IMR-90 (cell line): ENCODE measurements at regions not wholly inside any gene's neighbourhood (a gene's known extent, or its start where the extent isn't known, plus 50 kb on each side); places are given as distances from the start of the nearest gene placed in this dataset.

ENCODE experiments used
- ATAC-seq: fragments of 200-7000 bp; cut with Tn5 transposase; 2 replicates; pipeline ENCODE4 v1.9.1; 2020; ENCODE audit warnings: low read depth, mild to moderate bottlenecking, moderate library complexity
- BruUV-seq: library from RNA; stranded (reverse); fragments of 400-500 nt; replicated peaks from 2 replicates; lab custom pipeline; 2021; lab: Mats Ljungman, UMichigan
- CTCF ChIA-PET: fragments of 300-600 bp; formaldehyde crosslinking; extraction: SDS; loops from one replicate; lab custom pipeline; 2021; ENCODE audit warnings: antibody characterized with exemption; lab: Yijun Ruan, JAX
- POLR2A ChIA-PET: fragments of 300-600 bp; sonication (Branson Sonifier 250); formaldehyde crosslinking; loops from one replicate; lab custom pipeline; 2022; ENCODE audit warnings: antibody characterized with exemption; ENCODE audit not compliant: unreplicated experiment; lab: Charles Lee
- DNase-seq: peaks from one replicate; pipeline ENCODE4 v3.0.0; 2013
- H2AFZ ChIP-seq: replicated peaks from 2 replicates; pipeline ENCODE3; 2013; ENCODE audit warnings: low read length, mild to moderate bottlenecking; ENCODE audit not compliant: poor library complexity
- H2AK5ac ChIP-seq: 2 replicates; pipeline ENCODE4 v1.6.1; 2013; ENCODE audit warnings: low read depth, low read length, inconsistent platforms
- H2AK9ac ChIP-seq: replicated peaks from 2 replicates; pipeline ENCODE3; 2013; ENCODE audit warnings: mild to moderate bottlenecking, low read depth, low read length, moderate library complexity; ENCODE audit not compliant: poor library complexity
- H2BK120ac ChIP-seq: 2 replicates; pipeline ENCODE4 v1.6.1; 2013; ENCODE audit warnings: low read depth, low read length, inconsistent platforms
- H2BK15ac ChIP-seq: 3 replicates; pipeline ENCODE4 v1.6.1; 2013; ENCODE audit warnings: low read depth, low read length, inconsistent platforms
- H2BK20ac ChIP-seq: 2 replicates; pipeline ENCODE4 v1.6.1; 2013; ENCODE audit warnings: low read depth, mild to moderate bottlenecking, inconsistent platforms, low read length, moderate library complexity
- H2BK5ac ChIP-seq: 2 replicates; pipeline ENCODE4 v1.6.1; 2013; ENCODE audit warnings: mild to moderate bottlenecking, low read depth, low read length, inconsistent platforms; ENCODE audit not compliant: poor library complexity, severe bottlenecking
- H3K14ac ChIP-seq: replicated peaks from 2 replicates; pipeline ENCODE4 v1.6.1; 2013; ENCODE audit warnings: low read depth, low read length, inconsistent platforms
- H3K18ac ChIP-seq: 2 replicates; pipeline ENCODE4 v1.6.1; 2013; ENCODE audit warnings: low read depth, low read length, control low read depth
- H3K23ac ChIP-seq: 2 replicates; pipeline ENCODE4 v1.6.1; 2013; ENCODE audit warnings: low read depth, low read length, inconsistent platforms
- H3K27ac ChIP-seq: 2 replicates; pipeline ENCODE4 v1.5.1; 2013; ENCODE audit warnings: mild to moderate bottlenecking, control low read depth, low read length; ENCODE audit not compliant: insufficient read depth
- H3K27me3 ChIP-seq: 2 replicates; pipeline ENCODE4 v1.6.1; 2013; ENCODE audit warnings: low read length; ENCODE audit not compliant: control insufficient read depth, insufficient read depth
- H3K36me3 ChIP-seq: 2 replicates; pipeline ENCODE4 v1.6.1; 2013; ENCODE audit warnings: low read length, mixed read lengths; ENCODE audit not compliant: control insufficient read depth, insufficient read depth
- H3K4ac ChIP-seq: 2 replicates; pipeline ENCODE4 v1.6.1; 2013; ENCODE audit warnings: low read depth, low read length, inconsistent platforms
- H3K4me1 ChIP-seq: 2 replicates; pipeline ENCODE4 v1.6.1; 2013; ENCODE audit warnings: low read length, mixed read lengths; ENCODE audit not compliant: control insufficient read depth, insufficient read depth
- H3K4me2 ChIP-seq: 2 replicates; pipeline ENCODE4 v1.6.1; 2013; ENCODE audit warnings: low read depth, mild to moderate bottlenecking, control low read depth, low read length, moderate library complexity
- H3K4me3 ChIP-seq: 2 replicates; pipeline ENCODE4 v1.5.1; 2013; ENCODE audit warnings: low read depth, mild to moderate bottlenecking, control low read depth, low read length, moderate library complexity; ENCODE audit not compliant: insufficient read depth
- H3K56ac ChIP-seq: 2 replicates; pipeline ENCODE4 v1.6.1; 2013; ENCODE audit warnings: low read length, inconsistent platforms; ENCODE audit not compliant: insufficient read depth; ENCODE audit errors: extremely low read depth
- H3K79me1 ChIP-seq, 2 experiments: 2 replicates each; pipeline ENCODE4 v1.6.1; 2013; ENCODE audit warnings: low read length in 2 of 2, inconsistent platforms in 1 of 2, low read depth in 1 of 2
- H3K9ac ChIP-seq: 2 replicates; pipeline ENCODE4 v1.6.1; 2013; ENCODE audit warnings: low read depth, low read length, control low read depth
- H3K9me1 ChIP-seq: 2 replicates; pipeline ENCODE4 v1.6.1; 2013; ENCODE audit warnings: low read length, inconsistent platforms; ENCODE audit not compliant: insufficient read depth
- H3K9me3 ChIP-seq: 2 replicates; pipeline ENCODE4 v1.6.1; 2013; ENCODE audit warnings: low read length; ENCODE audit not compliant: control insufficient read depth, insufficient read depth
- H4K20me1 ChIP-seq: 2 replicates; pipeline ENCODE4 v1.6.1; 2013; ENCODE audit warnings: low read length, inconsistent platforms; ENCODE audit not compliant: insufficient read depth
- H4K5ac ChIP-seq: 2 replicates; pipeline ENCODE4 v1.6.1; 2013; ENCODE audit warnings: mild to moderate bottlenecking, low read depth, low read length, control low read depth
- H4K8ac ChIP-seq, 2 experiments: 2 replicates each; pipeline ENCODE4 v1.6.1; 2013; ENCODE audit warnings: low read depth in 2 of 2, low read length in 2 of 2, control low read depth in 1 of 2, inconsistent platforms in 1 of 2
- H4K91ac ChIP-seq: 2 replicates; pipeline ENCODE4 v1.6.1; 2013; ENCODE audit warnings: low read depth, low read length, inconsistent platforms; ENCODE audit not compliant: insufficient read depth
- BHLHE40 ChIP-seq: fragments of 150-350 bp; IDR thresholded peaks from 2 replicates; pipeline ENCODE4 v1.6.1; 2016; ENCODE audit warnings: mild to moderate bottlenecking, low read depth, low read length
- CHD1 ChIP-seq: IDR thresholded peaks from 2 replicates; pipeline ENCODE4 v1.6.1; 2012; ENCODE audit warnings: low read depth, low read length, improper control_type of control experiment
- ELK1 ChIP-seq: fragments of 150-350 bp; IDR thresholded peaks from 2 replicates; pipeline ENCODE4 v1.6.1; 2016; ENCODE audit warnings: low read depth, mild to moderate bottlenecking, low read length, moderate library complexity, borderline replicate concordance
- FOS ChIP-seq: fragments of 150-350 bp; IDR thresholded peaks from 2 replicates; pipeline ENCODE4 v1.6.1; 2016; ENCODE audit warnings: low read depth, low read length
- MAFK ChIP-seq: IDR thresholded peaks from 2 replicates; pipeline ENCODE4 v1.6.1; 2012; ENCODE audit warnings: low read depth, low read length, improper control_type of control experiment
- MXI1 ChIP-seq: IDR thresholded peaks from 2 replicates; pipeline ENCODE4 v1.6.1; 2012; ENCODE audit warnings: low read depth, mild to moderate bottlenecking, low read length, moderate library complexity, borderline replicate concordance
- NFE2L2 ChIP-seq: fragments of 150-350 bp; IDR thresholded peaks from 2 replicates; pipeline ENCODE4 v1.6.1; 2016; ENCODE audit warnings: low read depth, mild to moderate bottlenecking, low read length
- POLR2A ChIP-seq: IDR thresholded peaks from 2 replicates; pipeline ENCODE4 v1.6.1; 2012; ENCODE audit warnings: mild to moderate bottlenecking, low read depth, low read length
- SMC3 ChIP-seq: fragments of 150-350 bp; IDR thresholded peaks from 2 replicates; pipeline ENCODE4 v1.6.1; 2016; ENCODE audit warnings: low read depth, mild to moderate bottlenecking, antibody characterized with exemption, low read length, moderate library complexity
- USF2 ChIP-seq: fragments of 150-350 bp; IDR thresholded peaks from 2 replicates; pipeline ENCODE4 v1.6.1; 2017; ENCODE audit warnings: mild to moderate bottlenecking, antibody characterized with exemption, low read length, low read depth
- WGBS, 2 experiments: methylation state at CpG; one replicate each; pipeline versions ENCODE4 v1.1.5 to v1.1.7; 2013; ENCODE audit warnings: missing lambda C conversion rate in 2 of 2; ENCODE audit not compliant: insufficient read length in 1 of 2; ENCODE audit errors: extremely low coverage in 2 of 2; 5-methylcytosine and 5-hydroxymethylcytosine counted together
- dilution Hi-C: fragments of 300-500 bp; cut with HindIII; formaldehyde crosslinking; loops from one replicate; pipeline ENCODE4 v1.14.3; 2018; ENCODE audit warnings: low sequenced_read_pairs; ENCODE audit not compliant: unreplicated experiment
- in situ Hi-C: fragments of 300-500 bp; cut with MboI; formaldehyde crosslinking; loops from 3 replicates; pipeline ENCODE4 v1.14.3; 2019; ENCODE audit warnings: low sequenced_read_pairs, inconsistent platforms, mixed read lengths
- intact Hi-C: fragments of 100-400 bp; cut with micrococcal nuclease; formaldehyde crosslinking; loops from 2 replicates; pipeline ENCODE4 v1.10.0; 2022

- Histone ChIP-seq H2AFZ (no peak overlapping the region), H3K9ac (no peak overlapping the region), H3K27ac (no peak overlapping the region), H3K56ac (no peak overlapping the region), H3K4me3 (no peak overlapping the region), H3K9me3 (peaks cover 2% of the 10 kb centered on the region; the same call in 1 of the 2 replicates), H3K4me1 (peaks cover 4% of the 10 kb centered on the region; the same call in 1 of the 2 replicates), H2BK20ac (no peak overlapping the region), H2AK9ac (no peak overlapping the region), H3K4ac (no peak overlapping the region), H3K27me3 (no peaks in the 10 kb centered on the region), H3K23ac (no peak overlapping the region), H4K20me1 (no peaks in the 10 kb centered on the region), H2BK15ac (no peak overlapping the region), H2AK5ac (no peak overlapping the region), H3K18ac (no peak overlapping the region), H4K8ac (no peak overlapping the region), H3K14ac (no peak overlapping the region), H3K9me1 (no peaks in the 10 kb centered on the region), H3K4me2 (no peak overlapping the region), H3K36me3 (no peaks in the 10 kb centered on the region), H2BK120ac (no peak overlapping the region), H2BK5ac (no peak overlapping the region), H3K79me1 (no peaks in the 10 kb centered on the region), H4K91ac (no peak overlapping the region), H4K5ac (no peak overlapping the region)
- DNase-seq (no peak), ATAC-seq (no peak)
- TF ChIP-seq USF2: no peak
- no peak for TF ChIP-seq MAFK
- TF ChIP-seq FOS: no peak
- no peak for TF ChIP-seq CHD1
- TF ChIP-seq MXI1: no peak
- no peak for TF ChIP-seq NFE2L2
- no peak for TF ChIP-seq POLR2A
- TF ChIP-seq BHLHE40: no peak
- TF ChIP-seq SMC3: no peak
- TF ChIP-seq ELK1: no peak
- no CpG with 5 or more reads among the region's 5 CpGs for WGBS, 2 experiments
- dilution Hi-C loops (no loop called here), in situ Hi-C loops (no loop called here), intact Hi-C loops (no loop called here)
- POLR2A ChIA-PET: no interaction called here
- no TSS peak for BruUV-seq
- CTCF ChIA-PET: no interaction called here
These were observed 93.6 kb upstream of the KCNJ16 start for GRCh38 chr17:69981441-69981840.
